H9 (cell line): ENCODE measurements at regions not wholly inside any gene's neighbourhood (a gene's known extent, or its start where the extent isn't known, plus 50 kb on each side); places are given as distances from the start of the nearest gene placed in this dataset.
A peak's percentile ranks its signal among the peaks of the same experiment; 100 is the strongest.

Experiments
- DNase-seq: peaks from one replicate; pipeline ENCODE4 v3.0.0-alpha.2; 2017
- H2AFZ ChIP-seq: one replicate; pipeline ENCODE4 v1.6.1; 2013; ENCODE audit warnings: mild to moderate bottlenecking, low read length, control low read depth, moderate library complexity
- H2AK5ac ChIP-seq: 2 replicates; pipeline ENCODE4 v1.6.1; 2013; ENCODE audit warnings: low read length, control low read depth, mixed read lengths; ENCODE audit not compliant: insufficient read length
- H2BK120ac ChIP-seq: one replicate; pipeline ENCODE4 v1.6.1; 2013; ENCODE audit warnings: low read depth, mild to moderate bottlenecking, low read length, control low read depth, inconsistent platforms; ENCODE audit not compliant: poor library complexity, severe bottlenecking
- H2BK12ac ChIP-seq: 2 replicates; pipeline ENCODE4 v1.6.1; 2013; ENCODE audit warnings: low read length, control low read depth, mixed read lengths, low read depth; ENCODE audit not compliant: insufficient read length
- H2BK15ac ChIP-seq: 2 replicates; pipeline ENCODE4 v1.6.1; 2013; ENCODE audit warnings: low read depth, low read length, control low read depth
- H2BK20ac ChIP-seq: one replicate; pipeline ENCODE4 v1.6.1; 2013; ENCODE audit warnings: low read depth, mild to moderate bottlenecking, low read length, control low read depth, inconsistent platforms; ENCODE audit not compliant: poor library complexity, severe bottlenecking
- H2BK5ac ChIP-seq: 2 replicates; pipeline ENCODE4 v1.6.1; 2013; ENCODE audit warnings: low read length, control low read depth, mixed read lengths; ENCODE audit not compliant: insufficient read length
- H3K14ac ChIP-seq: 2 replicates; pipeline ENCODE4 v1.6.1; 2013; ENCODE audit warnings: low read length, control low read depth; ENCODE audit not compliant: insufficient read depth
- H3K18ac ChIP-seq: 2 replicates; pipeline ENCODE4 v1.6.1; 2013; ENCODE audit warnings: low read depth, mild to moderate bottlenecking, mixed read lengths, low read length, control low read depth; ENCODE audit not compliant: insufficient read length
- H3K23ac ChIP-seq: 2 replicates; pipeline ENCODE4 v1.6.1; 2013; ENCODE audit warnings: low read length, control low read depth, mixed read lengths, low read depth; ENCODE audit not compliant: insufficient read length
- H3K23me2 ChIP-seq: 2 replicates; pipeline ENCODE4 v1.6.1; 2013; ENCODE audit warnings: low read depth, mild to moderate bottlenecking, mixed read lengths, low read length, control low read depth; ENCODE audit not compliant: insufficient read length, poor library complexity, severe bottlenecking
- H3K27ac ChIP-seq: 2 replicates; pipeline ENCODE4 v1.5.1; 2013; ENCODE audit warnings: low read length, control low read depth, mixed read lengths, low read depth; ENCODE audit not compliant: insufficient read length
- H3K27me3 ChIP-seq: 2 replicates; pipeline ENCODE4 v1.6.1; 2013; ENCODE audit warnings: low read length, control low read depth, inconsistent platforms; ENCODE audit not compliant: insufficient read depth
- H3K4ac ChIP-seq: 2 replicates; pipeline ENCODE4 v1.6.1; 2013; ENCODE audit warnings: low read depth, mild to moderate bottlenecking, control low read depth, inconsistent platforms, low read length, moderate library complexity
- H3K4me1 ChIP-seq: 2 replicates; pipeline ENCODE4 v1.6.1; 2013; ENCODE audit warnings: low read length, control low read depth, inconsistent platforms; ENCODE audit not compliant: insufficient read depth
- H3K4me2 ChIP-seq: 2 replicates; pipeline ENCODE4 v1.6.1; 2013; ENCODE audit warnings: low read length, control low read depth, mixed read lengths; ENCODE audit not compliant: insufficient read length, insufficient read depth
- H3K56ac ChIP-seq: 2 replicates; pipeline ENCODE4 v1.6.1; 2013; ENCODE audit warnings: low read depth, mild to moderate bottlenecking, mixed read lengths, low read length, control low read depth; ENCODE audit not compliant: insufficient read length
- H3K79me1 ChIP-seq: 2 replicates; pipeline ENCODE4 v1.6.1; 2013; ENCODE audit warnings: low read depth, mild to moderate bottlenecking, moderate library complexity, low read length, control low read depth, inconsistent platforms; ENCODE audit not compliant: insufficient read depth, poor library complexity, severe bottlenecking
- H3K79me2 ChIP-seq: 2 replicates; pipeline ENCODE4 v1.6.1; 2013; ENCODE audit warnings: low read length, control low read depth, inconsistent platforms; ENCODE audit not compliant: insufficient read depth
- H3K9ac ChIP-seq: 2 replicates; pipeline ENCODE4 v1.6.1; 2013; ENCODE audit warnings: low read length, control low read depth, mixed read lengths; ENCODE audit not compliant: insufficient read length; ENCODE audit errors: extremely low read depth
- H3K9me3 ChIP-seq: one replicate; pipeline ENCODE4 v1.6.1; 2013; ENCODE audit warnings: low read depth, low read length, inconsistent platforms; ENCODE audit not compliant: control insufficient read depth
- H3T11ph ChIP-seq: one replicate; pipeline ENCODE4 v1.6.1; 2013; ENCODE audit warnings: mild to moderate bottlenecking, low read length, control low read depth, inconsistent platforms
- H4K20me1 ChIP-seq: one replicate; pipeline ENCODE4 v1.6.1; 2013; ENCODE audit not compliant: control insufficient read depth, insufficient read length, insufficient read depth
- H4K5ac ChIP-seq: 2 replicates; pipeline ENCODE4 v1.6.1; 2013; ENCODE audit warnings: low read depth, mild to moderate bottlenecking, mixed read lengths, low read length, control low read depth; ENCODE audit not compliant: insufficient read length
- H4K8ac ChIP-seq: replicated peaks from 2 replicates; pipeline ENCODE4 v1.6.1; 2013; ENCODE audit warnings: low read length, control low read depth, mixed read lengths, low read depth; ENCODE audit not compliant: insufficient read length
- H4K91ac ChIP-seq: 2 replicates; pipeline ENCODE4 v1.6.1; 2013; ENCODE audit warnings: low read depth, mild to moderate bottlenecking, moderate library complexity, mixed read lengths, low read length, control low read depth; ENCODE audit not compliant: insufficient read length
- H3K27ac Mint-ChIP-seq, 3 experiments: 2 replicates in 2 of 3; 3 replicates in 1 of 3; pipeline ENCODE4 v1.8.0; 2020 to 2021; ENCODE audit warnings: mixed read lengths in 3 of 3, mild to moderate bottlenecking in 1 of 3, moderate library complexity in 1 of 3
- H3K27me3 Mint-ChIP-seq: 2 replicates; pipeline ENCODE4 v1.8.0; 2021; ENCODE audit warnings: low read depth, mild to moderate bottlenecking, moderate library complexity, mixed read lengths
- H3K36me3 Mint-ChIP-seq, 3 experiments: 2 replicates in 2 of 3; 3 replicates in 1 of 3; pipeline ENCODE4 v1.8.0; 2020 to 2021; ENCODE audit warnings: low read depth in 3 of 3, mixed read lengths in 3 of 3; ENCODE audit not compliant: insufficient read depth in 1 of 3
- H3K4me1 Mint-ChIP-seq, 2 experiments: 2 replicates each; pipeline ENCODE4 v1.8.0; 2020; ENCODE audit warnings: mixed read lengths in 2 of 2
- H3K4me3 Mint-ChIP-seq, 2 experiments: 2 replicates in 1 of 2; 3 replicates in 1 of 2; pipeline ENCODE4 v1.8.0; 2020 to 2021; ENCODE audit warnings: mild to moderate bottlenecking in 2 of 2, mixed read lengths in 2 of 2, moderate library complexity in 1 of 2
- H3K9me3 Mint-ChIP-seq, 2 experiments: 2 replicates in 1 of 2; 3 replicates in 1 of 2; pipeline ENCODE4 v1.8.0; 2020; ENCODE audit warnings: mild to moderate bottlenecking in 2 of 2, mixed read lengths in 2 of 2, moderate library complexity in 1 of 2
- WGBS: extraction: QIAGEN DNeasy Blood & Tissue Kit; methylation state at CpG from one replicate; pipeline ENCODE4 v1.1.7; 2013; ENCODE audit warnings: missing lambda C conversion rate, low lambda C conversion rate, mixed read lengths; ENCODE audit not compliant: insufficient read length; ENCODE audit errors: extremely low coverage; 5-methylcytosine and 5-hydroxymethylcytosine counted together
- TF ChIP-seq, protein P1 (sequence below): fragments of 200-600 bp; sonication (generic); conservative IDR thresholded peaks from 3 replicates; pipeline ENCODE4 v1.8.0; 2021; ENCODE audit warnings: antibody characterized with exemption, mild to moderate bottlenecking

DNA sequence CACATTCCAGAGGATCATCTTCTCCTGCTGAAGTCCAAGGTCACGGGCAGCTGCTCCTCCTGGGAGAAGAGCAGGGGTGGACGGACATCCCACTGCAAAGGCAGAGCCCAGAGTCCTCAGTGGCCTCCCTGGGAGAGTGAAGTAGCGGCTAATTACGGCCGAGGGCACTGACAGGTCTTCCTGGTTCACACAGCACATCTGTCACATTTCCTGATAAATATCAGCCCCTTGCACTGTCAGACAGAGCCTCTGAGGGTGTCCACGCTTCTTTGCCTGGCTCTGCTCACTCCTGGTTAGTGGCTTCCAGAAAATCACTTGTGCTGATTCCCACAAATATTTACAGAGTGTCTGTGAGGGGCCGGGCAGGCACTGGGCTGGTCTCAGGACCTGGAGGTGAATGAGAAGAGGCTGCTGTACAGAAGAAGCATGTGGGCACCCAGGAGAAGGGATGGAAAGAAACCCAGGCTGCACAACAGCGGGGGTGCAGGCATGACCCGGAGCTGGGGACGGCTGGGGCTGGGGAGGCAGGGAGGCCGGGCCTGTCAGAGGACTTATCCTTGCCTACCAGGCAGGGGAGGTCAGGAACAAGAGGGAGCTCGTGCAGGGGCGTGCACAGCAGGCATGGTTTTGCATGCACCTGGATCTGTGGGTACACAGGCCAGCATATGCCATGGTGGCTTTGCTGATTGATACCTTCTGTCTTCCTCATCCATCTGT, 258.2 kb upstream of the TNRC6C start:
- H2AK5ac ChIP-seq: no peak overlapping the region
- peak overlapping the region; percentile 19 for H3K18ac ChIP-seq
- no peak overlapping the region for H2BK15ac ChIP-seq
- no peak overlapping the region for H2BK120ac ChIP-seq
- H3T11ph ChIP-seq: no peak overlapping the region
- H3K4me3 Mint-ChIP-seq: no peak overlapping the region; a peak in 1 of 5 replicates
- peaks cover 13% of the 10 kb centered on the region for H3K23me2 ChIP-seq
- H3K27me3 Mint-ChIP-seq: peaks cover 67% of the 10 kb centered on the region
- H3K4me1 Mint-ChIP-seq: peaks cover 41 to 44% of the 10 kb centered on the region in 2 experiments
- no peaks in the 10 kb centered on the region for H4K20me1 ChIP-seq
- H3K9ac ChIP-seq: no peak overlapping the region
- no peak overlapping the region for H2BK12ac ChIP-seq
- H3K27ac ChIP-seq: no peak overlapping the region
- H4K91ac ChIP-seq: no peak overlapping the region
- no peak overlapping the region for H3K4ac ChIP-seq
- no peak overlapping the region for H3K4me2 ChIP-seq
- peak; percentile 24 for DNase-seq
- H3K23ac ChIP-seq: no peak overlapping the region
- H2AFZ ChIP-seq: no peak overlapping the region
- no peak overlapping the region for H4K8ac ChIP-seq
- no peak overlapping the region for H3K56ac ChIP-seq
- H3K9me3 ChIP-seq: peaks cover 15% of the 10 kb centered on the region
- TF ChIP-seq, protein P1, sequence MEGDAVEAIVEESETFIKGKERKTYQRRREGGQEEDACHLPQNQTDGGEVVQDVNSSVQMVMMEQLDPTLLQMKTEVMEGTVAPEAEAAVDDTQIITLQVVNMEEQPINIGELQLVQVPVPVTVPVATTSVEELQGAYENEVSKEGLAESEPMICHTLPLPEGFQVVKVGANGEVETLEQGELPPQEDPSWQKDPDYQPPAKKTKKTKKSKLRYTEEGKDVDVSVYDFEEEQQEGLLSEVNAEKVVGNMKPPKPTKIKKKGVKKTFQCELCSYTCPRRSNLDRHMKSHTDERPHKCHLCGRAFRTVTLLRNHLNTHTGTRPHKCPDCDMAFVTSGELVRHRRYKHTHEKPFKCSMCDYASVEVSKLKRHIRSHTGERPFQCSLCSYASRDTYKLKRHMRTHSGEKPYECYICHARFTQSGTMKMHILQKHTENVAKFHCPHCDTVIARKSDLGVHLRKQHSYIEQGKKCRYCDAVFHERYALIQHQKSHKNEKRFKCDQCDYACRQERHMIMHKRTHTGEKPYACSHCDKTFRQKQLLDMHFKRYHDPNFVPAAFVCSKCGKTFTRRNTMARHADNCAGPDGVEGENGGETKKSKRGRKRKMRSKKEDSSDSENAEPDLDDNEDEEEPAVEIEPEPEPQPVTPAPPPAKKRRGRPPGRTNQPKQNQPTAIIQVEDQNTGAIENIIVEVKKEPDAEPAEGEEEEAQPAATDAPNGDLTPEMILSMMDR: no peak
- H2BK5ac ChIP-seq: peak overlapping the region; percentile 64
- no peak overlapping the region for H4K5ac ChIP-seq
- no CpG with 5 or more reads among the region's 13 CpGs for WGBS
- H3K27me3 ChIP-seq: 0 out of 2 replicates have a peak, but pooled peaks cover 3% of the 10 kb centered on the region
- no peaks in the 10 kb centered on the region for H3K79me1 ChIP-seq
- H3K36me3 Mint-ChIP-seq: peaks cover 14 to 37% (median 18%) of the 10 kb centered on the region in 3 experiments
- H3K79me2 ChIP-seq: no peaks in the 10 kb centered on the region
- no peak overlapping the region; a peak in 1 of 7 replicates for H3K27ac Mint-ChIP-seq
- H3K9me3 Mint-ChIP-seq: peaks cover 37% of the 10 kb centered on the region in 2 experiments
- no peak overlapping the region for H2BK20ac ChIP-seq
- H3K4me1 ChIP-seq: no peaks in the 10 kb centered on the region; the same call in 1 of the 2 replicates
- no peak overlapping the region; the same call in 1 of the 2 replicates for H3K14ac ChIP-seq
